Mucosa of descending colon (tissue), 3 donors: ENCODE measurements at regions not wholly inside any gene's neighbourhood (a gene's known extent, or its start where the extent isn't known, plus 50 kb on each side); places are given as distances from the start of the nearest gene placed in this dataset.
"Not testable (repeated sequence)": the region's sequence is repeated elsewhere in the genome, so short reads cannot be mapped to it uniquely, and the experiment has no call there.

Experiments used
- ATAC-seq: fragments of 200-7000 bp; cut with Tn5 transposase; one replicate; pipeline ENCODE4 v1.9.1; 2020; ENCODE audit warnings: mild to moderate bottlenecking, moderate library complexity
- DNase-seq, 3 donors: peaks; one replicate each; pipeline ENCODE4 v3.0.0-alpha.2; 2020
- H3K36me3 ChIP-seq: fragments of 200-600 bp; one replicate; pipeline ENCODE4 v1.8.0; 2021; ENCODE audit warnings: low read depth, mild to moderate bottlenecking
- H3K4me1 ChIP-seq: fragments of 200-600 bp; one replicate; pipeline ENCODE4 v1.8.0; 2021; ENCODE audit warnings: low read depth, mild to moderate bottlenecking
- H3K4me3 ChIP-seq: fragments of 200-600 bp; one replicate; pipeline ENCODE4 v1.8.0; 2021; ENCODE audit warnings: mild to moderate bottlenecking
- H3K9me3 ChIP-seq: fragments of 200-600 bp; one replicate; pipeline ENCODE4 v1.8.0; 2021; ENCODE audit warnings: mild to moderate bottlenecking
- intact Hi-C, 2 donors: fragments of 100-400 bp; cut with DNase I in 1 of 2; cut with micrococcal nuclease in 1 of 2; formaldehyde crosslinking; loops; one replicate each; pipeline versions ENCODE4 v1.11.0 to v1.11.1; 2022; cut with DNase I, micrococcal nuclease
- TF ChIP-seq, protein P1 (sequence below): fragments of 200-600 bp; IDR thresholded peaks from one replicate; pipeline ENCODE4 v1.8.0; 2022; ENCODE audit warnings: antibody characterized with exemption, mild to moderate bottlenecking
- donor health status: DM: no; HTN: no; CAD: no; lungs with moderate emphysema.
- donor health status: DM: no; HTN: no; CAD: no.
- donor health status: DM: no; HTN: yes; CAD: no.

DNA sequence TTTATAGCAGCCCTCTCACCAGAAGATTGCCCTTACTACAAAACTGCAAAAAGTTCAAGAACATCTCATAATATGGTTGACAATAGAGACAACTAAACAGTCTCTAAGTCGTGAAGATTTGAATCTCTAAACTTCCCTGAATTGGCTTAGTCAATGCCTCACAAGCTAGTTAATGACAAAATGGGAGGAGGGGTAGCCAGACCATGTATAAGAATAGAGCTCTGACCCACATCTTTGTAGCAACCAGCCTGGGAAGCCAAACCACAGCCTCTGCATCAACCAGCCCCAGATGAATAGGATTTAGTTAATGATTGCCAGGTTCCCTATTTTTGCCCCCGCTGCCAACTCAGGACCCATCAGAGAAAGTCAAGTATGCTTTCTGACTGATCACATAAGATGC is 1265.9 kb upstream of the PCDH10 start:
- ATAC-seq, H3K4me3 ChIP-seq, H3K9me3 ChIP-seq, H3K4me1 ChIP-seq, H3K36me3 ChIP-seq, intact Hi-C loops, DNase-seq: not testable (repeated sequence)

GRCh38 chr4:131925662-131926061 is 1223.4 kb upstream of the PCDH10 start:
- intact Hi-C loops, ATAC-seq, DNase-seq, H3K36me3 ChIP-seq, H3K4me1 ChIP-seq, H3K9me3 ChIP-seq, H3K4me3 ChIP-seq: not testable (repeated sequence)

GRCh38 chr4:131967646-131968045 is 1181.4 kb upstream of the PCDH10 start:
- H3K4me3 ChIP-seq, intact Hi-C loops, H3K9me3 ChIP-seq, H3K36me3 ChIP-seq, DNase-seq, ATAC-seq, H3K4me1 ChIP-seq: not testable (repeated sequence)

GRCh38 chr4:131974730-131975129 is 1174.4 kb upstream of the PCDH10 start:
- H3K4me1 ChIP-seq: no peaks in the 10 kb centered on the region
- H3K9me3 ChIP-seq: peaks cover 33% of the 10 kb centered on the region
- no peak for DNase-seq
- no peaks in the 10 kb centered on the region for H3K36me3 ChIP-seq
- ATAC-seq: no peak
- H3K4me3 ChIP-seq: no peak overlapping the region
- intact Hi-C loops: no loop called here
- TF ChIP-seq, protein P1, sequence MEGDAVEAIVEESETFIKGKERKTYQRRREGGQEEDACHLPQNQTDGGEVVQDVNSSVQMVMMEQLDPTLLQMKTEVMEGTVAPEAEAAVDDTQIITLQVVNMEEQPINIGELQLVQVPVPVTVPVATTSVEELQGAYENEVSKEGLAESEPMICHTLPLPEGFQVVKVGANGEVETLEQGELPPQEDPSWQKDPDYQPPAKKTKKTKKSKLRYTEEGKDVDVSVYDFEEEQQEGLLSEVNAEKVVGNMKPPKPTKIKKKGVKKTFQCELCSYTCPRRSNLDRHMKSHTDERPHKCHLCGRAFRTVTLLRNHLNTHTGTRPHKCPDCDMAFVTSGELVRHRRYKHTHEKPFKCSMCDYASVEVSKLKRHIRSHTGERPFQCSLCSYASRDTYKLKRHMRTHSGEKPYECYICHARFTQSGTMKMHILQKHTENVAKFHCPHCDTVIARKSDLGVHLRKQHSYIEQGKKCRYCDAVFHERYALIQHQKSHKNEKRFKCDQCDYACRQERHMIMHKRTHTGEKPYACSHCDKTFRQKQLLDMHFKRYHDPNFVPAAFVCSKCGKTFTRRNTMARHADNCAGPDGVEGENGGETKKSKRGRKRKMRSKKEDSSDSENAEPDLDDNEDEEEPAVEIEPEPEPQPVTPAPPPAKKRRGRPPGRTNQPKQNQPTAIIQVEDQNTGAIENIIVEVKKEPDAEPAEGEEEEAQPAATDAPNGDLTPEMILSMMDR: no peak

DNA sequence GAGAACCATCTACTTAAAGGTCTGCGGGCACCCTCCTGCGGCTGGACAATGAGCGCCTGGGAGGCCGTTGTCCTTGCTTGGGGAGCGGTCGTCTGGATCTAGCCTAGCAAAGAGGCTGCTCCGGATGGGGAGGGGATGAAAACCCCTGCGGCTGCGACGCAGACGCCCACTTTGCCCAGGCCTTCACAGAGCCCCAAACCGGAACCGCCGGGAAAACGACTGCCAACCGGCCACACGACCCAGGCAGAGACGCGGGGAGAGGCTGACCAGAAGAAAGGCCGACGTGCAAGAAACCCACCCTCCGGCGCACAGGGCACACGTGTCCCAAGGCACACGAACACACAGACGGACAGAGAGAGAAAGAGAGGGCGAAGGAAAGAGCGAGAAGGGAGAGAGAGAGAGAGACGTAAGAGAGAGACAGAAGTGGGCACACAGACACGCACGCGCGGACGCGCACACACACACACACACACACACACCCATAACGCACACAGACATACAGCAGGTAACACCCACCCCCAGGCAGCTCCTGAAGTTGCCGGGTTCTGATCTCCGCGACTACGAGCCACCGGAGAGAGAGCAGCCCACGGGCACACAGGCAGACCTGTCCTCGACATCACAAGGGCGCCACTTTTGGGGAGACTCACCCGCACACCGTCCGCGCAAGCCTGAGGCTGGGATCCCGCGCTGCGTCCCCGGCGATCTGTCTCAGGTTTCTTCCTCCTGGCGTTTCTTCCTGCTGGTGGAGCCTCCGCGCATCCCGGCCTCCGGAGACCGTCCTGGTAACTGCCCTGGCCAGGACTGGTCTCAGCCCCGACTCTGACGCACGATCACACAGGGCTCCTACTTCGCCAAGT is 1173.6 kb upstream of the PCDH10 start:
- H3K4me1 ChIP-seq, H3K36me3 ChIP-seq, intact Hi-C loops, H3K4me3 ChIP-seq, DNase-seq, ATAC-seq: not testable (repeated sequence)
- peaks cover 35% of the 10 kb centered on the region for H3K9me3 ChIP-seq

DNA sequence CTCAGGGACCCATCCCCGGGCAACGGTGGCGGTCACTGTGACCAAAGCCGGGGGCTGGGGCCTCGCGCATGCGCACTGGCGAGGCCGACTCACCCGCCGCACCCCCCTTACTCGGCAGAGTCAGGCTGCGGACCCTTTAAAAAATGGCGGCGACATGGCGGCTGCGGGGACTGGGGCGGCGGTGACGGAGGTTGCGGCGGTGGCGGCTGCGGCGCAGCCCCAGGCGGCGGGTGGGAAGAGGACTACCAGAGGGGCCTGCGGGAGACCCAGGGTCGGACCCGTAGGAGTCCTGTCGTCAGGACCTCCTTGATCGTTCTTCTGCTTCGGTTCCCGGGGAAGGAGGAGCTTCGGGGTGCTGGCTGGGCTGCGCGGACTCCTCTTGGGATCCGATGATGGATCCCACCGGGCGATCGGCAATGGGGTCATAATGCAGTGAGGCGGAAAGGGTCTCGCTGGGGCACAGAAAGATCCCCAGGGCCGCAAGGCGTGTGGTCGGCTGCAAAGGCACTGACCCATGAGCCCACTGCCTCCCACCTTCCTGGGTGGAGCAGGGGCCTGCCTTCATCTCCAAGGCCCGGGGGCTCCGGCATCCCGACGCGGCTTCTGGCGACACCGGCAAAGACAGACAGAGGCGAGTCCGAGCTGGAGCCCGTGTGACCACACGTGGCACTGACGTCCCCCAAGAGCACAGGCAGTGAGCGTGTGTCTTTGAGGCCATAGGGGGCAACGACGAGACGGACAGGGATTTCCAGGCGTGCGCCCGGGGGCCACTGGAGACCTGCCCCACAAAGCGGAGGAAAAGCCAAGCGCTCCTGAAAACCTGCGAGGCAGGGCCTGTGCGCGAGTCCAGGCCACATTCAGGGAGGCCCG is 1172.7 kb upstream of the PCDH10 start:
- DNase-seq, intact Hi-C loops, H3K36me3 ChIP-seq, H3K4me3 ChIP-seq, H3K4me1 ChIP-seq, ATAC-seq: not testable (repeated sequence)
- H3K9me3 ChIP-seq: peaks cover 42% of the 10 kb centered on the region

GRCh38 chr4:131978120-131978519 is 1171.0 kb upstream of the PCDH10 start:
- no peaks in the 10 kb centered on the region for H3K4me1 ChIP-seq
- H3K9me3 ChIP-seq: peaks cover 43% of the 10 kb centered on the region
- DNase-seq (no peak), ATAC-seq (no peak)
- no peaks in the 10 kb centered on the region for H3K36me3 ChIP-seq
- TF ChIP-seq, protein P1: no peak
- H3K4me3 ChIP-seq: no peak overlapping the region
- intact Hi-C loops: no loop called here

DNA sequence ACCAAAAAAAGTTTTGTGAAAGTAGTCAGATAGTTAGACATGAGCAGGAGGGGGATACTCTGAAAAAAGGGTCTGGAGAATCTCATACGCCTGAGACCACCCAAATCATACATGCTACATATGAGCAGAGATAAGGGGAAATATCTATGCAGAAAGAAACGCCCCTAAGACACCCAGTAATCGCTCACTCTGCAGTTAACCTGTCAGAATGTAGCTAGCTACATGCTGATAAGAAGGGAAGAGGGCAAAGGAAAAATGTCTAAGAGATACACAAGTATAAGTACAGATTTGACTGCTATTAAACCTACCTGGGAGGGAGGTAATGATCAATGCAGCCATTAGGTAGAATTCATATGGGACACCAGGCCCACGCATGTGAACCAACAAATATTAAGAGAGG is 1159.5 kb upstream of the PCDH10 start:
- no peak overlapping the region for H3K4me3 ChIP-seq
- no peaks in the 10 kb centered on the region for H3K4me1 ChIP-seq
- DNase-seq (no peak), ATAC-seq (no peak)
- intact Hi-C loops: no loop called here
- H3K9me3 ChIP-seq: no peaks in the 10 kb centered on the region
- TF ChIP-seq, protein P1: no peak
- no peaks in the 10 kb centered on the region for H3K36me3 ChIP-seq
